A549 (cell line): ENCODE measurements at regions not wholly inside any gene's neighbourhood (a gene's known extent, or its start where the extent isn't known, plus 50 kb on each side); places are given as distances from the start of the nearest gene placed in this dataset.

Experiments used
- EHMT2 ChIP-seq: fragments of 200-600 bp; sonication (generic); IDR thresholded peaks from 2 replicates; pipeline ENCODE4 v1.6.1; 2016; ENCODE audit warnings: antibody characterized with exemption, low read depth, mild to moderate bottlenecking, moderate library complexity
- NPAS2 ChIP-seq: fragments of 250-450 bp; sonication (Bioruptor Pico); IDR thresholded peaks from 2 replicates; pipeline ENCODE4 v1.8.0; 2022; ENCODE audit warnings: mild to moderate bottlenecking, moderate library complexity, borderline replicate concordance
- POLR2A ChIP-seq: IDR thresholded peaks from 2 replicates; pipeline ENCODE4 v1.6.1; 2012; ENCODE audit warnings: mild to moderate bottlenecking, low read length
- SREBF2 ChIP-seq: fragments of 450-650 bp; IDR thresholded peaks from 2 replicates; pipeline ENCODE4 v1.6.1; 2014; ENCODE audit warnings: mild to moderate bottlenecking, moderate library complexity
- TF ChIP-seq, protein P1 (sequence below): fragments of >200 bp; sonication (Bioruptor Twin); formaldehyde crosslinking; IDR thresholded peaks from 3 replicates; pipeline ENCODE4 v1.5.1; 2016
- TF ChIP-seq, protein P2 (sequence below): fragments of >200 bp; sonication (Bioruptor Twin); formaldehyde crosslinking; IDR thresholded peaks from 2 replicates; pipeline ENCODE4 v1.6.1; 2016

DNA sequence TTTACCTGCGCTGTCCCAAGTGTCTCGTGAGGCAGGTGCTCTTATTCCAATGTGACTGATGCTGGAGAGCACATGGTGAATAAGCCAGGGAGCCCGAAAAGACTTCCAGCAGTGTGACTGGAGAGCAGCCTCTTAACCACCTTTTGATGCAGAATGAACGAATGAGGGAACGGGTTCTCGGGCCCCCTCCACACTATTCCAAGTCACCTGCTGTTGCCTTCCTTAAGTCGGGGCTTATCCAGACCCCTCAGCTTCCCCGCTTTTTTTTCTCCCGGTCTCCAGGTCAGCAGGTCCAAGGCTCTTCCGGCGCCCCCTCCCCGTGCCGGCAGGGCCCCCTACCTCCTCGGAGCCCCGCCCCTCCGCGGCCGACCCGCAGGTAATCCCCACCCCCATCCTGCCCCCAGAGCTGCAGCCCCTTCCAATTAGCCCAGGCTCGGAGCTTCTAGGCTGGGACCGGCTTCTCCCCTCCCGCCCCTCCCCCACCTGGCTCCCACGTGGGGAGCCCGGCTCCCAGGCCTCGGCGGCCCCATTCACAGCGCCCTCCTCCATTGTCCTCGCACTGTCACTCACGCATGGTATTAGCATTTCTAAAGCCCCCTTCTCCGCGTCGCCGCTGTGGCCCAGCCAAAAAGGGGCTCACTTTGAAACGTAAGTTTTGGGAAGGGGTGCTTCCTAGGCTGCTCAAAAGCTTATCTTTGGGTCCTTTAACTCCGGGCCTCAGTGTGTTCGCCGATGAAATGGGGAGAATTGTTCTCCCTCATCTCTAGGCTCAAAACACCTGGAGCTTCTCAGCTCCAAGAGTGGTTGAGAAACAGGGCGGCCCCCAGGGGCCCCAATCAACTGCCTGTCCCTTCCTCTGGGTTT, 56.2 kb upstream of the PJA1 start:
- TF ChIP-seq, protein P1, sequence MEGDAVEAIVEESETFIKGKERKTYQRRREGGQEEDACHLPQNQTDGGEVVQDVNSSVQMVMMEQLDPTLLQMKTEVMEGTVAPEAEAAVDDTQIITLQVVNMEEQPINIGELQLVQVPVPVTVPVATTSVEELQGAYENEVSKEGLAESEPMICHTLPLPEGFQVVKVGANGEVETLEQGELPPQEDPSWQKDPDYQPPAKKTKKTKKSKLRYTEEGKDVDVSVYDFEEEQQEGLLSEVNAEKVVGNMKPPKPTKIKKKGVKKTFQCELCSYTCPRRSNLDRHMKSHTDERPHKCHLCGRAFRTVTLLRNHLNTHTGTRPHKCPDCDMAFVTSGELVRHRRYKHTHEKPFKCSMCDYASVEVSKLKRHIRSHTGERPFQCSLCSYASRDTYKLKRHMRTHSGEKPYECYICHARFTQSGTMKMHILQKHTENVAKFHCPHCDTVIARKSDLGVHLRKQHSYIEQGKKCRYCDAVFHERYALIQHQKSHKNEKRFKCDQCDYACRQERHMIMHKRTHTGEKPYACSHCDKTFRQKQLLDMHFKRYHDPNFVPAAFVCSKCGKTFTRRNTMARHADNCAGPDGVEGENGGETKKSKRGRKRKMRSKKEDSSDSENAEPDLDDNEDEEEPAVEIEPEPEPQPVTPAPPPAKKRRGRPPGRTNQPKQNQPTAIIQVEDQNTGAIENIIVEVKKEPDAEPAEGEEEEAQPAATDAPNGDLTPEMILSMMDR = no peak
- no peak for TF ChIP-seq POLR2A
- TF ChIP-seq NPAS2 (CRISPR knock-in tag) = no peak
- no peak for TF ChIP-seq SREBF2
- TF ChIP-seq, protein P2, sequence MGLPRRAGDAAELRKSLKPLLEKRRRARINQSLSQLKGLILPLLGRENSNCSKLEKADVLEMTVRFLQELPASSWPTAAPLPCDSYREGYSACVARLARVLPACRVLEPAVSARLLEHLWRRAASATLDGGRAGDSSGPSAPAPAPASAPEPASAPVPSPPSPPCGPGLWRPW = no peak
- no peak for TF ChIP-seq EHMT2
